Mesendoderm (in vitro differentiated cells): ENCODE measurements at regions not wholly inside any gene's neighbourhood (a gene's known extent, or its start where the extent isn't known, plus 50 kb on each side); places are given as distances from the start of the nearest gene placed in this dataset.
A peak's percentile ranks its signal among the peaks of the same experiment; 100 is the strongest.

Source experiments
- DNase-seq: peaks from one replicate; pipeline ENCODE4 v3.0.0; 2013
- H2AK5ac ChIP-seq: 2 replicates; pipeline ENCODE4 v1.6.1; 2013; ENCODE audit warnings: low read length, inconsistent platforms
- H2BK120ac ChIP-seq: 2 replicates; pipeline ENCODE4 v1.6.1; 2013; ENCODE audit warnings: low read depth, mild to moderate bottlenecking, low read length, moderate library complexity, mixed read lengths
- H2BK15ac ChIP-seq: replicated peaks from 2 replicates; pipeline ENCODE4 v1.6.1; 2013; ENCODE audit warnings: low read depth, mild to moderate bottlenecking, moderate library complexity
- H2BK5ac ChIP-seq: 2 replicates; pipeline ENCODE4 v1.6.1; 2013; ENCODE audit warnings: low read length, inconsistent platforms
- H3K18ac ChIP-seq: 2 replicates; pipeline ENCODE4 v1.6.1; 2013; ENCODE audit warnings: mild to moderate bottlenecking, low read length, mixed read lengths
- H3K23ac ChIP-seq: one replicate; pipeline ENCODE4 v1.6.1; 2013; ENCODE audit warnings: low read length
- H3K27ac ChIP-seq: 2 replicates; pipeline ENCODE4 v1.5.1; 2013; ENCODE audit warnings: low read depth, mild to moderate bottlenecking, inconsistent platforms, low read length, moderate library complexity
- H3K27me3 ChIP-seq: 2 replicates; pipeline ENCODE4 v1.6.1; 2013; ENCODE audit warnings: low read length, control low read depth, mild to moderate bottlenecking, inconsistent platforms; ENCODE audit not compliant: insufficient read depth, poor library complexity
- H3K36me3 ChIP-seq: 2 replicates; pipeline ENCODE4 v1.6.1; 2013; ENCODE audit warnings: low read length, inconsistent platforms; ENCODE audit not compliant: control insufficient read depth, insufficient read depth
- H3K4ac ChIP-seq: one replicate; pipeline ENCODE4 v1.6.1; 2013; ENCODE audit warnings: low read depth, mild to moderate bottlenecking, low read length, moderate library complexity
- H3K4me1 ChIP-seq: 2 replicates; pipeline ENCODE4 v1.6.1; 2013; ENCODE audit warnings: low read depth, low read length, inconsistent platforms; ENCODE audit not compliant: control insufficient read depth
- H3K4me2 ChIP-seq: 2 replicates; pipeline ENCODE4 v1.6.1; 2013; ENCODE audit warnings: low read length
- H3K4me3 ChIP-seq: 2 replicates; pipeline ENCODE4 v1.5.1; 2013; ENCODE audit warnings: mild to moderate bottlenecking, low read length
- H3K56ac ChIP-seq: one replicate; pipeline ENCODE4 v1.6.1; 2013; ENCODE audit warnings: low read length
- H3K79me1 ChIP-seq: 2 replicates; pipeline ENCODE4 v1.6.1; 2013; ENCODE audit warnings: low read length, inconsistent platforms
- H3K79me2 ChIP-seq: 2 replicates; pipeline ENCODE4 v1.6.1; 2013; ENCODE audit warnings: mild to moderate bottlenecking, low read length; ENCODE audit not compliant: control insufficient read depth, insufficient read depth
- H3K9ac ChIP-seq: 2 replicates; pipeline ENCODE4 v1.6.1; 2013; ENCODE audit warnings: low read length, inconsistent platforms
- H4K5ac ChIP-seq: one replicate; pipeline ENCODE4 v1.6.1; 2013; ENCODE audit warnings: low read length
- H4K8ac ChIP-seq: one replicate; pipeline ENCODE4 v1.6.1; 2013; ENCODE audit warnings: low read depth, mild to moderate bottlenecking, control low read depth, low read length, moderate library complexity
- WGBS: extraction: QIAGEN DNeasy Blood & Tissue Kit; methylation state at CpG from one replicate; pipeline ENCODE4 v1.1.7; 2013; ENCODE audit warnings: low lambda C conversion rate, missing lambda C conversion rate; ENCODE audit not compliant: insufficient coverage; ENCODE audit errors: extremely low coverage; 5-methylcytosine and 5-hydroxymethylcytosine counted together

DNA sequence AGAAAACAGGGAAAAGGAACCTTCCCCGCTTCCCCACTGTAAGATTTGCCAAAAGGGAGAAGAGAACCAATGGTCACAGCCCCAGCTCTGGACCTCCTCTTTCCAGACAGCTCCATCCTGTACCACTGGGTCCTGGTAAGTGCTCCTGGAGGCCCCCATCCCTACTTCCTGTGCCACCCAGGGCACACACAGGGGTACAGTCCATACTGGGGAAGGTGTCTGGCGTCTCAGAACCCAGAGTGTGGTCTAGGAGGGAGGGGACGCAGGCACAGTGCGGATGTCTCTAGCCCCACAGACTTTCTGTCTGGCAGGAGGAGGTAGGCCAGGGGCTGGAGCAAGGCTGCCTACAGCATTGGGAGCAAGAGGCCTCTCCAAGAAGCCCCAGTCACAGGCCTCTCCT lies 213.3 kb upstream of the IGFBP3 start:
- no peak overlapping the region for H3K4me3 ChIP-seq
- no peak overlapping the region for H3K4ac ChIP-seq
- H2BK15ac ChIP-seq, result no peak overlapping the region
- no CpG with 5 or more reads among the region's 4 CpGs for WGBS
- H3K27ac ChIP-seq, result no peak overlapping the region
- no peaks in the 10 kb centered on the region for H3K4me1 ChIP-seq
- H3K18ac ChIP-seq, result no peak overlapping the region
- H3K79me1 ChIP-seq, result no peaks in the 10 kb centered on the region
- no peak overlapping the region for H4K5ac ChIP-seq
- no peak overlapping the region for H3K56ac ChIP-seq
- H2BK5ac ChIP-seq, result no peak overlapping the region
- no peak overlapping the region for H3K9ac ChIP-seq
- no peak overlapping the region for H2AK5ac ChIP-seq
- no peak overlapping the region for H2BK120ac ChIP-seq
- H3K4me2 ChIP-seq, result no peak overlapping the region
- H3K23ac ChIP-seq, result no peak overlapping the region
- no peaks in the 10 kb centered on the region for H3K79me2 ChIP-seq
- no peak overlapping the region for H4K8ac ChIP-seq
- H3K36me3 ChIP-seq, result no peaks in the 10 kb centered on the region
- no peaks in the 10 kb centered on the region for H3K27me3 ChIP-seq
- DNase-seq, result no peak

DNA sequence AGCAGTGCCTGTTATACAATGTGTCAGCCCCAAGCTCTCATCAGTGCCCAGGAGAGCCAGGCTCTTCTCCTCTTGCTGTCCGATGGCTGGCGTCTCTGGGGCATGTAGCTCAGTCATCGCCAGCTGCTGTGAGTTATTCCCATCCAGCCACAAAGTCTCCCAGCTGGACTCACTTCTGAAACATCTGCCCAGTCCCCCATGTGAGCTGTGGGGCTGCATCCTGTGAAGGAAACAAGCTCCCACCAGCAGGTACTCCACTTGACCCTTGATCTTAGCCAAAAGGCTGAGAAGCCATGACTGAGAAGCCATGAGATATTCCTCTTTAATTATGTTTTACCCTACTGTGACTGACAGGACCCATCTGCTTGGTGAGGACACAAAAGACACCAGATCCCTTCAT lies 212.7 kb upstream of the IGFBP3 start:
- no peak overlapping the region for H3K27ac ChIP-seq
- H3K79me1 ChIP-seq, result no peaks in the 10 kb centered on the region
- no peaks in the 10 kb centered on the region for H3K27me3 ChIP-seq
- no peaks in the 10 kb centered on the region for H3K79me2 ChIP-seq
- H4K5ac ChIP-seq, result no peak overlapping the region
- no peak overlapping the region for H2BK120ac ChIP-seq
- no peak overlapping the region for H3K18ac ChIP-seq
- H3K4ac ChIP-seq, result no peak overlapping the region
- no peak overlapping the region for H2BK15ac ChIP-seq
- no CpG with 5 or more reads among the region's 3 CpGs for WGBS
- no peak overlapping the region for H3K56ac ChIP-seq
- H3K4me3 ChIP-seq, result no peak overlapping the region
- no peak for DNase-seq
- no peak overlapping the region for H2BK5ac ChIP-seq
- no peak overlapping the region for H3K9ac ChIP-seq
- no peaks in the 10 kb centered on the region for H3K4me1 ChIP-seq
- H4K8ac ChIP-seq, result no peak overlapping the region
- no peak overlapping the region for H3K23ac ChIP-seq
- no peaks in the 10 kb centered on the region for H3K36me3 ChIP-seq
- no peak overlapping the region for H3K4me2 ChIP-seq
- no peak overlapping the region for H2AK5ac ChIP-seq

DNA sequence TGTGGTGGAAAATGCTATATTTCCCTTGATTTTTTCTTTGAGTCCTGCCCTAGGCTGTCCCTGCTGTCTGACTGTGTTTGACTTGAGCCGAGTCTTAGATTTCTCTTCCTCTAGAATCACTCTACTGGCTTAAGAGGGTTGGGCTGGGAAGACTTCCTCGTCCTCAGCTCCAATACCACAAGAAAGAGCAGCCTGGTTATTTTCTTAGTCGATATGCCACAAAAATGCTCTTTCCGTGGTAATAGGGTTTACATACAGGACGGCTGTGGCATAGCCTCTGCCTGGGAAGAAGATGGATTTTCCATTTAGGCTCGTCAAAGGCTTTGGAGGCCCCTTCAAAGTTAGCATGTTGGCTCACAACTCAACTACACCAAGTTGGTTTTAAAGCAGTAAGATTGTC lies 212.0 kb upstream of the IGFBP3 start:
- Histone ChIP-seq H3K4ac (no peak overlapping the region), H4K8ac (no peak overlapping the region), H3K27me3 (no peaks in the 10 kb centered on the region), H3K36me3 (no peaks in the 10 kb centered on the region), H3K79me2 (no peaks in the 10 kb centered on the region), H3K27ac (no peak overlapping the region), H3K4me3 (no peak overlapping the region), H3K4me2 (no peak overlapping the region), H2BK120ac (no peak overlapping the region), H3K79me1 (no peaks in the 10 kb centered on the region), H3K56ac (no peak overlapping the region), H3K18ac (no peak overlapping the region), H3K9ac (no peak overlapping the region), H4K5ac (no peak overlapping the region), H2BK5ac (no peak overlapping the region), H3K4me1 (no peaks in the 10 kb centered on the region), H2BK15ac (no peak overlapping the region), H2AK5ac (no peak overlapping the region), H3K23ac (no peak overlapping the region)
- DNase-seq, result no peak
- no CpG with 5 or more reads among the region's 6 CpGs for WGBS

- Histone ChIP-seq H3K27ac (no peak overlapping the region), H3K4me1 (no peaks in the 10 kb centered on the region)
Observed at GRCh38 chr7:46131916-46132795, 211.1 kb upstream of the IGFBP3 start.

DNA sequence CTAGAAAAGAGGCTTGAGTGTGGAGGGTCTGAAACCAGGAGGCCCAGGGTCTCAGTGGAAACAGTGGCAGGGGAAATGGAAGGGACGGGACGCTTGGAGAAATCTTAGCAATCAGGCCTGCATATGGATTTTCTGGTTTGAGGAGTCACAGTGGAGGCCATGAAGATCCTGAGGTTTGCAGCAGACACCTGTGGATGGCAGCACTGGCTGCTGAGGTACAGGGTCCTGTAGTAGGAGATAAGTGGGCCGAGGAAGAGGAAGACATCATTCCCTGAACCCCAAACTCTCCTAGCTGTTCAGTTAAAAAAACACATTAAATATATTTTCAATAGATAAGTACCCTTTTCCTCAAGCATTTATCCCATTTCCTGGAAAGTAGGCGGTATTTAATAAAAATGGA lies 208.8 kb upstream of the IGFBP3 start:
- Histone ChIP-seq H3K18ac (no peak overlapping the region), H3K9ac (no peak overlapping the region), H3K4ac (no peak overlapping the region), H4K8ac (no peak overlapping the region), H3K4me3 (no peak overlapping the region), H2BK5ac (no peak overlapping the region), H2BK120ac (no peak overlapping the region), H3K27ac (no peak overlapping the region), H3K56ac (no peak overlapping the region), H2BK15ac (no peak overlapping the region), H3K79me1 (no peaks in the 10 kb centered on the region), H3K27me3 (no peaks in the 10 kb centered on the region), H3K36me3 (no peaks in the 10 kb centered on the region), H3K79me2 (no peaks in the 10 kb centered on the region), H3K4me2 (no peak overlapping the region), H3K23ac (no peak overlapping the region), H2AK5ac (no peak overlapping the region), H3K4me1 (no peaks in the 10 kb centered on the region), H4K5ac (no peak overlapping the region)
- no CpG with 5 or more reads among the region's 4 CpGs for WGBS
- DNase-seq, result peak; percentile 35

More at GRCh38 chr7:46131916-46132795, 211.1 kb upstream of the IGFBP3 start:
- H3K79me1 ChIP-seq, result no peaks in the 10 kb centered on the region
- H3K36me3 ChIP-seq, result no peaks in the 10 kb centered on the region
- no peak overlapping the region for H3K4me2 ChIP-seq
- no peak overlapping the region for H2BK5ac ChIP-seq
- H3K4me3 ChIP-seq, result no peak overlapping the region
- no peak overlapping the region for H3K18ac ChIP-seq
- no peak overlapping the region for H3K23ac ChIP-seq
- H2BK15ac ChIP-seq, result no peak overlapping the region
- no peak overlapping the region for H4K8ac ChIP-seq
- no peak overlapping the region for H3K56ac ChIP-seq
- H2BK120ac ChIP-seq, result no peak overlapping the region
- H3K79me2 ChIP-seq, result no peaks in the 10 kb centered on the region
- peak; percentile 75 for DNase-seq
- no peaks in the 10 kb centered on the region for H3K27me3 ChIP-seq
- H3K9ac ChIP-seq, result no peak overlapping the region
- H3K4ac ChIP-seq, result no peak overlapping the region
- no CpG with 5 or more reads among the region's 8 CpGs for WGBS
- no peak overlapping the region for H4K5ac ChIP-seq
- H2AK5ac ChIP-seq, result no peak overlapping the region

DNA sequence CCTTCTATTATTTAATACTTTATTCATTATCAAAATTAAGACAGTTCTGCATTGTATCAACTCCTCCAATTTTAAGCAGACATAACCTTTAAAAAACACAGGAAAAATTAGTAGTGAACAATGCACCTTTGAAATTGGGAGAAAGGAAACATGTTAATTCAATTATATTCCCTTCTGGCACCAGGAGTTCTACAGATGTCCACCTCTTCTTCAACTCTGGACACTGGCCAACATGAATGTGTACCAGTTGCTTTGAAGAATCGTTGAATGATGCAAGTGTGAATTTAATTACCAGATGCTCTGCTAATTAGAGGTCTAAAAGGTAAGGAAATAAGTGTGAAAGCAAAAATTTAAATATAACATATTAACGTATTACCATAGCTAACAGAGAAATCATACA lies 206.7 kb upstream of the IGFBP3 start:
- Histone ChIP-seq H3K56ac (no peak overlapping the region), H3K23ac (no peak overlapping the region), H2AK5ac (no peak overlapping the region), H4K5ac (no peak overlapping the region), H3K4me2 (no peak overlapping the region), H3K27ac (no peak overlapping the region), H3K4ac (no peak overlapping the region), H2BK15ac (no peak overlapping the region), H2BK120ac (no peak overlapping the region), H2BK5ac (no peak overlapping the region), H3K18ac (no peak overlapping the region), H3K9ac (no peak overlapping the region), H3K27me3 (no peaks in the 10 kb centered on the region), H3K79me2 (no peaks in the 10 kb centered on the region), H3K79me1 (no peaks in the 10 kb centered on the region), H3K4me1 (no peaks in the 10 kb centered on the region), H3K4me3 (no peak overlapping the region), H3K36me3 (no peaks in the 10 kb centered on the region), H4K8ac (no peak overlapping the region)
- no CpG with 5 or more reads among the region's 2 CpGs for WGBS
- no peak for DNase-seq
